Stimulated activated CD4-positive, alpha-beta T cell treated with anti-CD3 and anti-CD28 coated beads, TNF-alpha, amount 100 ng/mL, for 1 hour (primary cell): ENCODE measurements at regions not wholly inside any gene's neighbourhood (a gene's known extent, or its start where the extent isn't known, plus 50 kb on each side); places are given as distances from the start of the nearest gene placed in this dataset.

Experiments used
- DNase-seq, 3 donors: peaks; one replicate each; pipeline ENCODE4 v3.0.0-alpha.2; 2020; ENCODE audit warnings: low read depth in 3 of 3, low spot score in 1 of 3

DNA sequence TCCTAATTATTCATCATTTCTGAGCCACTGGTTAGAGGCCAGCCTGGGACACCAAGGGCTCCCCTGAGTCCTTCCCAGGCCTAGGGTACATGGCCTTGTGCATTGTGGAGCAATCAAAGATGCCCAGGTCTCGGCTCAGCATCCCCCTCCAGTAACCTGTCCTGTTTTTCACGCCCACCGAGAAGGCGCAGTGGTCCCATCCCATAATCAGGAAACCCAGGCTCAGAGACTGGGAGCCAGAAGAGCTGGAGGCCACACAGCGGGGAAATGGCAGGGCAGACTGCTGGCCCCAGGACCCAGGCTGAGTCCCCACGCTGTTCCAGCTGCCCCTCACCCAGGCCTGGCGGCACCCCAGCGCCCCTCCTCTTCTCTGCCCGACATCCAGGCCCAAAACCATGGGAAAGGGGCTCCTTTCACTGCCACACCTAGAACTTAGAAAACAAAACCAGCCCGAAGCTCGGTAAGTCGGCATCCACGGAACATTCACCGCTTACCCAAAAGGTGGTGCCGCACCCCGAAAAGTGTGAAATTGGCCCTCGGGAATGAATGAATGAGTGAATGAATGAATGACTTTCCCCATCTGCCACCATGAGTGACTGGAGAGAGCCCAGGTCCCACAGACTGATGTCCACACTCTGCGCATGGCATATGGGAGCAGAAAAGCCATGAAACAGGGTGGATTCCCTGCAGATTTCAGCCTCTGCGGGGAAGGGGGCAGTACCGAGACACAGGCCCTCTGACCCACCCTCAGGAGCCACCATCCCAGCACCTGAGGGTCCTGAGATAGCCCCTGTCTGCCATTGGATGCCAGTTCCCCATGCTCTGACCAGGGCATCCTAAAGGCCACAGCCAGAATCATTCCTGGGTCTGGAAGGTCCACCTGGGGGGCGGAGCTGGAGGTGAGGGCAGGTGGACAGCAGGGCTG is 132.5 kb downstream of the OLFM1 start:
- no peak for DNase-seq

DNA sequence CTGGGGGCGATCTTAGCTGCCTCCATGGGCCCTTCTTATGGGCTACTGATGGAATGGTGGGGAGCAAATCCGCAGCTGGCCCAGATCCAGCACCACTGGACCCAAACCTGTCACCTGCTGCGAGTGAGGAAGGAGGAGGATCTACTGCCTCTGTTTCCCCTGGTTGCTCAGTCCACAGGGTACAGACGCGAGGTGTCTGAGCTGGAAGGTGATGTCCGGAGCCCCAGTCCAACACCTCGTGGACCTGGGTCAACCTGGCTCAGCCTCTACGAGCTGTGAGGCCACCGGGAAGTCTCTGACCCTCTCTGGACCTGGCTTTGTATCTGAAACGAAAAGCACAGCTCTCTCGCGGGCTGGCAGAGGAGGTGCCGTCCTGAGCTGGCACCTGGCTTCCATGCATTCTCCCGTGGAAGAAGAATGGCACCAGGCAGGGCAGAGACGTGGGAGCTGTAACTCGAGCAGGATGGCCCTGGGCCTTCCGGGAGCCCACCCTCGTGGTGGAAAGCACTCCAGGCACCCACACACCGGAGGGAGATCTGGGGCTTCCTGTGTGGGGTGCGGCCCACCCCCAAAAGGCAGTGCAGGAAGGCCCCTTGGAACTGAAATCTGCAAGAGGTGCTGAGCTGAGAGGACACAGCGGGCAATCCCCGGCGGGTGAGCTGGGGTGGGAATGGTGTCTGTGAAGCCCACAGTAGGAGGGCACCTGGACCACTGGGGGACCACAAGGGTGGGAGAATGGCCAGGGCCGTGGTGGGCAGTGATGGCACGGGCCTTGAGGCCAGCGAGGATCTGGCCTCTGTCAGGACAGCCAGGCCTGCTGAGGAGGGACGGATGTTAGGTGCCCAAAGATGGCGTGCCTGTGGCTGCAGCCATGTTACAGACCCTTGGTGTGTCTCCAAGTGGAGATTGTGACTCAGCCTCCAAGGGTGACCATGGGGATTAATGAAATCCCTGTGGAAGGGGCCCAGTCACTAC is 133.4 kb downstream of the OLFM1 start:
- DNase-seq: no peak

DNA sequence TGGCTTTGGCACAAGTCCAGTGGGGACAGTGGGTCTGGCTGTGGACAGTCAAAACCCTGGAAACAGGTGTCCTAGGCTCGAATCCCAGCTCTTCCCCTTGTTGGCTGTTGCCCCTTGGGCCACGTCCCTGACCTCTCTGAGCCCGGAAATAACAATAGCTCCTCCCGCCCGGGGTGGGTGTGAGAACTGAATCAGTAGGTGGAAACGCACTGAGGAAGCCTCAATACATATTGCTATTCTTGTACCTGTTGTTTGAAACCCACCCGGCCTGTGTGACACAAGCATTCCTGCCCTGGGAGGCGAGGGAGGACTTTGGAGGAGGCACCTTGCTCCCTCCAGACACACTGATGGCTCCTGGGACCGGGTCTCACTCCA is 134.1 kb downstream of the OLFM1 start:
- DNase-seq: no peak

DNA sequence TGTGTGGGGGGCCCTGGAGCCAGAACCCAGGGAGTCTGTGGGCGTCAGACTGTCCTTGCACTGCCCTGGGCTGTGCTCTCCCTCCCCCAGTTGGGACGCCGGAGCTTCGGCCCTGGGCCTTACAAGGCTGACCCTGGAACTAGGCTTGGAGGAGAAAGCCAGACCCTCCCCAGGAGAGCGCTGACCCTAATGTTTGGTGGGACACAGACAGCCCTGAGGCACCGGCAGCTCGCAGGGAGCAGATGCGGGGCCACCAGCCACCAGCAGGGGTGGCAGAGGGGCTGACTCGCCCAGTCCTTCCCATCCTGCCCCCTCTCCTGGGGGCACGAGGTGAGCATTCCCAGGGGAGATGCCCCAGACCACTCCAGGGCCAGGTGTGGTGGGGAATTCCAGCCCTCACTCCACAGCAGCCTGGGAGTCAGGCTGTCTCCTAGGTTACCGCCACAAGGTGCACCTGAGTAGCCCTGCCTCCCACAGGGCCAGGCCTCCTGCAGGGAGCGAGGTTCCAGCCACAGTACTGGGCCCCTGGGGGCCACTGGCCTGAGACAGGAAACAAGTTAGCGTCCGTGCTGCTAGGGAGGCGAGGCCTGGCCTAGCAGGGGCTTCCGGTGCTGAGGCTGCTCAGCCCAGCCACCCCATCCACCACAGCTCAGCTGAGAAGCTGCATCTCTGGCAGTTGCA is 134.6 kb downstream of the OLFM1 start:
- no peak for DNase-seq

DNA sequence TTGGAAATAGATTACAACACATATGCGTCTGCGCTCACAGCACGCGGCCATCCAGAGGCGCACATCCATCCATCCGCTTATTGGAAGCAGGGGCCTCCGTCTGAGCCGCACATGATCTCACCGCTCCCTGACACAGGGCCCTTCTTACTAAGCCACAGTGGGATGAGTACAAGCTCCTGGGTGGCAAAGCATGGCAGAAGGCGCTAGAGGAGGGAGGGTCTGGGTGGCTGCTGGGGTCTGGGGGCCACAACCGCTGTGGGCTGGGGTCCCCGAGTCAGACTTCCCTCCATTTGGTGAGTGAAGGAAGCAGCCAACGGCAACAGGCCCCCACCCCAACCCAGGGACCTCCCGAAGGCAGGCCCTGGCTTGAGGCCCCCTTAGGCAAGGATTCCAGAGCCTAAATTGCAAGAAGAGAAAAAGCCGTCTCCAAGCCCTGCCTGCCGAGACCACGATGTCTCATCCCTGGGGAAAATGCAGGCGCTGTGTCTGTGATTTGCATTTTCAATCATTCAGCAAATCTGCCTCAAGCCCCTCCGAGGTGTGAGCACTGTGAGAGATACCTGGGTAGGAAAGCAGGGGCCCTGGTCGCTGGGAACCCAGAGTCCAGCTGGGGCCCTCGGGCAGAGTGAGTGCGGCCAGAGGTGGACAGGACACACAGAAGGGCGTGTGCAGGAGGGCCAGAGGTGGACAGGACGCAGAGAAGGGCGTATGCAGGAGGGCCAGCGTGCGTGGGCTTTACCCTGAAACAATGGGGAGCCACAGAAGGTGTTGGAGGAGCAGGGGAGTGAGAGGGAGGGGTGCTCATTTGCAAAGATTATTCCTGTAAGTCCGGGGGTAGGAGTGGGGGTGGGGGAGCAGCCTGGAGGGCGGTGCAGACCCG is 135.7 kb downstream of the OLFM1 start:
- DNase-seq: no peak

DNA sequence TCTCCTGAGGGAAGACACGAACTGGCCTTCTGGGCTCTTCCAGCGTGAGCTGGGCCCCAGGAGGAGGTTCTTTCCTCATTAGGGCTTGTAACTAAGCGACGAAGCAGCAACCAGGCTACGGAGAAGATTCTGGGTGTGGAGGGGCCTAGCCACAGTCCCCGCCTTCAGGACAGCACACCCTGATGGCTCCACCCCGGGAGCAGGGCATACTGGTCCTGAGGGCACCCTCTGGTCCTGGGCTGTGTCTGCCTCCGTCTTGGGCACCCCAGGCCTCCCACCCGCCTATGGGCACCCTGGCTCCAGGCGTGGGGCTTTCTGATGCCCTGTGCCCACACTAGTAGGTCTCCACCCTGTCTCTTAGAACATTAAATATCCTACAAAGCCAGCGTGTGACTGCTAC is 136.4 kb downstream of the OLFM1 start:
- DNase-seq: no peak

DNA sequence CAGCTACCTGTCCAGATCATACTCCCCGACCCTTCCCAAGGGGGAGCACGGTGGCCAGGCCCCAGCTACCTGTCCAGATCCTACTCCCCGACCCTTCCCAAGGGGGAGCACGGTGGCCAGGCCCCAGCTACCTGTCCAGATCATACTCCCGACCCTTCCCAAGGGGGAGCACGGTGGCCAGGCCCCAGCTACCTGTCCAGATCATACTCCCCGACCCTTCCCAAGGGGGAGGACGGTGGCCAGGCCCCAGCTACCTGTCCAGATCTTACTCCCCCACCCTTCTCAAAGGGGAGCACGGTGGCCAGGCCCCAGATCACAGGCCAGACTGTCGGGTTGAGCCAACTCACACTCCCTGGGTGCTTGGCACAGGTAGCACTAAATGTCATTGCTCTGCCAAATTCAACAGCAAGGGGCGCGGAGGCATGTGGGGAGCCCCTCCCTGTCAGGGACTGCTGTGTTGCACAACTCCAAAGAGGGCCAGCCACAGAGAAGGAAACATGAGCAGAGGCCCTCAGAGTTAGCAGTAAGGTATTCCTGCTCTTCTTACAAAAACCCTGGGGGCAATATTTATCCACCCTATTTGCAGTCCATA is 136.9 kb downstream of the OLFM1 start:
- DNase-seq: no peak

DNA sequence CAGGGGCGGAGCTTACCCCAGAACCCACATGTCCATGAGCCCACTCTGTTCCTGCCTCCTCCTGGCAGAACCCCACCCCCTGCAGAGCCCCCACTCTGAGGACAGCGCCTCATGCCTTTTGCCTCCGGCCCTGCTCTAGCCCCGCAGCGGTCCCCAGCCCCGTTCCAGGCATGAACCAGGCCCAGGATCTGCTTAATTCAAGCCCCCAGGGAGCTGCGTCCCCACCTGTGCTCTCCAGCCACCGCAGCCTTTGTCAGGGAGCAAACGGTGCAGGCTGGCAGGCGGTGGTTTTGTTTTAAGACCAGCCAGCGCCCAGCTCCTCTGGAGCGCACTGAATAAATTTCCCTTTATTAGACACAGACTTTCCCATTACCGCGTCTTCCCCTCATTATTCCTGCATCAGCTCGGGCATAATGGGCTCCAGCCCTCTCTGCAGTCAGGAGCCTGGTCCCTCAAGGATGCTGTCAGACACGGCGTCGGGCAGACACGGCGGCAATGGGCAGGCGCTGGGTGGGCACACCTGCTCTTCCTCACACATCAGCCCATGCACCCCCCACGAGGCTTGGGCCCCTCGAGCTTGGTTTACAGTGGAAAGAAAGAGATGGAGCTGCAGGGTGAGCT is 137.6 kb downstream of the OLFM1 start:
- no peak for DNase-seq

DNA sequence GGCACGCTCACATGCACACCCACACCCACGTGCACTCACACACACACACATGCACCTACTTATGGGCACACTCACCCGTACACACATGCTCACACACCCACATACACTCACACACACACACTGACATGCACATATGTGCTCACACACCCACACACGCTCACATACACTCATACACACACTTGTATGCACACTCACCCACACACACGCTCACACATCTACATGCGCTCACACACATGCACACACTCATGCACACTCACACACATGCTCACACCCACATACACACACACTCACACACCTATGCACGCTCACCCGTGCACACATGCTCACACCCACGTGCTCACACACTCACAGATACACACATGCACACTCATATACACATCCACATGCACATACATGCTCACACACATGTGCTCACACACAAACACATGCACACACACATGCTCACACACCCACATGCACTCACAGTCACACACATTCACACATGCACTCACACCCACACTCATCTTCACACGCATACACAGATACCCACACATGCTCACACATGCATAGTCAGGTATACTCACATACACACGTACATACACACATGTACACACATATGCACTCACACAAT is 138.3 kb downstream of the OLFM1 start:
- no peak for DNase-seq

DNA sequence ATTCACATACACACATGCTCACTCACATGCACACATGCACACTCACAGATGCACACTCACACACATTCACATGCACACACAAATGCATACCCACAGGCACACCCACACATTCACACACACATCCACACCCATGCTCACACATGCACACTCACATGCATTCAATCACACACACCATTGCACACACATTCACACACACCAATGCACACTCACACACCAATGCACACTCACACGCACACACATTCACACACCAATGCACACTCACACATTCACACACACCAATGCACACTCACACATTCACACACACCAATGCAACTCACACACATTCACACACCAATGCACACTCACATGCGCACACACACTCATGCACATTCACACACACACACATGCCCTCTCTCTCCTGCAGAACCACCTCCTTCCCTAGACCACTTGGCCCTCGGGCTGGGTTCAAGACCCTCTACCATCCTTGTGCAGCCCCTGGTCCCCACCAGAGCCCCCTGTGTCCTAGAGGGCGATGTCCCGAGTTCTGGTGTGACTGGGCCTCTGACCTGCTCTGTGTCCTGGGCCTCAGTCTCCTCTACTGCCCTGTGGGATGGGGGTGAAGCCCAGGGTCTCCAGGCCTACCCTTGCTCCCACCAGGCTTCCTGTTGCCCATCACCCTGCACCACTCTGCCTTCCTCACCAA is 139.0 kb downstream of the OLFM1 start:
- DNase-seq: no peak

DNA sequence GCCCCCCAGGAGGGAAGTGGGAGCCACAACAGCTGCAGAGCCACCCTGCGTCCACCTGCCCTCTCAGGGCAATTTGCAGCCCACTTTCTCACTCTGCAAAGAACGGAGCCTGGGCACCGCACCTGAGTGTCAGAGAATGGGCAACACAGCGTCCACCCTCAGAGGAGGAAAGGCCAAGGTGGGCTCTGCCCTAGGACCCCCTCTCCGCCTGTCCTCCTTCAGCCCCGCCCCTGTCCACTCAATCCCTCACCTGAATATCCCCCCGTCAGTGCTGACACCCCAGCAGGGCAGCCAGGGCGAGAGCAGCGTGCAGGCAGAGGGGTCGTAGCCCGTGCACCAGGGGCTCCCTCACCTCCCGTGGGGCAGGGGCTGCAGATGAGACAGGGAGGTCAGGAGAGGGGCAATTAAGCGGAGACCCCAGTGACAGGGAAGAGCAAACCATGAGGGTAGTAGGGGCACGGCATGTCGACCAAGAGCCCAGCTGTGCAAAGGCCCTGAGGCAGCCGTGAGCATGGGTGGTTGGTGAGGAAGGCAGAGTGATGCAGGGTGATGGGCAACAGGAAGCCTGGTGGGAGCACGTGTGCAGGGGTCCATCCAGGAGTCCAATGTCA is 140.3 kb downstream of the OLFM1 start:
- no peak for DNase-seq

DNA sequence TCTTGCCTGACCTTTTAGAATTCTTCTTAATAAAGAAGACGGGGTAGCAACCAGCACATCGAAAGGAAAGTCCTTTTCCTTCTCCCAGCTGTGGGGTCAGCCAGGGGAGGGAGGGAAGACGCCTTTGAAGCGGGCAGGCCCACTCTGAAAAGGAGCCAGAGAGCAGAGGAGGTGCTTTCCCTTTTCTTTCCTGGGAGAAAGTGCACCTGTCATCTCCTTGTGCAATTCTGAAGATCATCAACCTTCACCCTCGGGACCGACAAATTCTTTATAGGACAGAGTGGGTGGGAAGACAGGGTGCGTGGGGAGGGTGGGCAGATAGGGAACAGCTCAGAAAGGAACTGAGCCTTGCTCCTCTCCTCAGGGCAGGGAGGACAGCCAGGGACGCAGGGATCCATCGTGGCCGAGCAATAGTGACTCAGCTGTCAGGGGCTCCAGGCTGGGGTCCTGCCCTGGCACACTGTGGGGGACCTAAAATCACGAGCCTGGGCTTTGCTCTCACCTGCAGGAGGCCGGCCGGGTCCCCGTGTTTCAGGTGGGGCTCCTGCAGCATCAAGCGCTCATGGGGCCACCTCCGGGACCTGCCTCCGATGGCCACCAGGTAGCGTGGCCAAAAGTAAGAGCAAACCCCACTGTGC is 141.0 kb downstream of the OLFM1 start:
- DNase-seq: no peak

DNA sequence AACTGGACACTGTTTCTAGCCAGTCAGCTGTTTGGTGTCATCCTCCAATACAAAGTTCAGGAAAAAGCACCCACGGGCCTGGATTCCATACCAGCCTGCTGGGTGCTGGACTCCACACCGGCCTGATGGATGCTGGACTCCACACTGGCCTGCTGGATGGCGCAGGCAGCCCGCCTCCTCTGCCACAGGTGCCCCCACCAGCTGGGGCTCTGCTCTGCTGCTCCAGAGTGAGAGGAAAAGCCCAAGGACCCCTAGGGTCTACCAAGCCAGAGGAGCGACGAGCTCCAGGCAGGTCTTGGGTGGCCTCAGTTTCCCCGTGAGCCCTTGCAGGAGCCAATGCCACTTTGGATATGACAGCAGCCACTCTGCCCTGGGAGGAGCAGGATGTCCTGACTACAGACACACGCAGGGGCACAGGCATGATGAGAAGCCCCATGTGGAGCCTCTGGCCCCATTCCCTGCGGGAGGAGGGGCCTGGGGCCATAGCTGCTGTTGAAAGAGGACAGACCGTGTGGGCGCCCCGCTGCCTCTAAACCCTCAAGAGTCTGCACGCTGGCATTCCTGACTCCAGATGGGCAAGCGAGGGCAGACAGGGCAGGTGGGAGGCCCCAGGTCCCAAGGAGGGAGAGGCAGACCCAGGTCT is 141.6 kb downstream of the OLFM1 start:
- DNase-seq: no peak

DNA sequence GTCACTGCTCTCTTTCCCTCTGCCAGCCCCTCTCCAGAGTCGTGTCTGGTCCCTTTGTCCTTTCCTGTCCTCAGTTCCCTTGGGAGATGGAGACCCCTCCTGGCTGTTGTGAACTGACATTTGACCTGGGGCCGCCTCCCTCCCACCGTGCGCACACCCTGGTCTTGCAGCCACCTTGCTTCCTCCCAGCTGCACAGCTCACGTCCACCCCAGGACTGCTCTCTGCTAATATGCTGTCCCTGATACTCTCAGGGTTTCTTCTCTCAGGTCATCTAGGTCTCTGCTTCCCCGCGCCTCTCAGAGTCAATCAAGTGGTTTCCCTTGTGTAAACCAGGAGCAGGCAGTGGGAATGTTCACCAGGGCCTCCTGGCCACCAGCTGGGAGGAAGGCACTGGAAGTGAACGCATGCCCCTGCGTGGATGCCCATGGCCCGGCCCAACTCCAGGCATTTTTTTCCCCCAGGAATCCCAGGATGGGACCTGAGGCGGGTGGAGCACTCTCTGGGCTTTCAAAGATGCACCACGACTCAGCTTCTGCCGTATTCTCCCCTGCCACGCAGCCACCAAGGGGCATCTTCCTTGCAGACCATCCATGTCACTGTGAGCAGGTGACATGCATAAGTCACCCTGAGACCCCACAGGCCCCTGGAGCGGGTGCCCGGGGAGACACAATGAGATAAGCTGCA is 142.4 kb downstream of the OLFM1 start:
- no peak for DNase-seq

DNA sequence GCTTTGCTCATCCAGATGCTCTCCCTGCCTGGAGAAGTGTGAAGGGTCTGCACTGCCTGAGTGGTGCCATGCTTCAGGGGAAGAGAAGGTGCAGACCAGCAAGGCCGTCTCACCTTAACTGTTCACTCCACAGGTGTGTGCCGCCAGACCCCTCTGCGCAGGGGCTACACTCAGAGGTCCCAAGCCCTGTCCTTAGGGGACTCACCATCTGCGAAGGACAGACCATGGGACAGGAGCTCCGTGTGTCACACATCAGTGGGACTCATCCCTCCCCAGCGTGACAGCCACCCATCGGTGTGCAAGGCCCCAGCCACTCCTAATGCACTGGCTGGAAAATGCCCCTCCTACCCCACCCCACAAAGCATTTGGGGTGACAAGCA is 142.9 kb downstream of the OLFM1 start:
- DNase-seq: no peak

DNA sequence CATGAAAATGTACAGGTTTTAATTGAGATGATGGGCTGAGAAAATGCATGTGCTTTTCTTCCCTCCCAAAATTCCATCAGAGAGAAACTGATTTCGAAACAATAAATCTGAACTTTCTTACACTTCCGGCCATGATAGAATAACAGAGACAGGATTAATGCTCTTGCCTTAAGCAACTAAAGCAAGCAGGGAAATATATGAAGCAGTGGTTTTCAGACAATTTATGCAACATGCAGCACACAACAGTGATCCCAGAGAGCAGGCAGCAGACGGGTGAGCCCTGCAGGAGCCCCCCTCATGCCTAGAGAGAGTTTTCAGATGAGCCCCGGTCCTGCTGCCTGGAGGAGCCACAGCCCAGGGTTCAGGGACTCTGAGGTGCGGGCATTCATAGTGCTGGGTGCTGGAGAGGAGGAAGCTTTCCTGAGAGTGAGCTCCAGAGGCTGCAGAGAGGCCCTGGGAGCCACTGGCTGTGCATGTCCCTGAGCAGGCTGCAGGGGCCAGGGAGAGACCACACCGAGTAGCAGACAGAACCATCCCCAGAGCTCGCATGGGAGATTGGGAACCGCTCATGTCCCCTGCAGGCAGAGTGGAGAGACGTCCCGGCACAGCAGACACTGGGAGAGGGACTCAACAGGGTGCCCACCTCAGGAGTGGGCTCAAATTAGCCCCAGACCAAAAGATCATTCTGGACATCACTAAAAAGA is 143.5 kb downstream of the OLFM1 start:
- DNase-seq: no peak
